HEK293 (cell line): ENCODE measurements at regions not wholly inside any gene's neighbourhood (a gene's known extent, or its start where the extent isn't known, plus 50 kb on each side); places are given as distances from the start of the nearest gene placed in this dataset.

Source experiments
- CTCF ChIA-PET: fragments of 350-600 bp; formaldehyde crosslinking; extraction: SDS; loops from one replicate; lab custom pipeline; 2021; ENCODE audit warnings: antibody characterized with exemption; lab: Yijun Ruan, JAX
- POLR2A ChIA-PET: fragments of 300-600 bp; formaldehyde crosslinking; extraction: SDS; loops from one replicate; lab custom pipeline; 2020; ENCODE audit warnings: antibody characterized with exemption, inconsistent platforms; lab: Yijun Ruan, JAX
- H3K27ac ChIP-seq: fragments of 200-500 bp; sonication (Bioruptor generic); 2 replicates; pipeline ENCODE4 v1.5.1; 2014; ENCODE audit warnings: low read depth, low read length, control low read depth, inconsistent platforms; ENCODE audit errors: extremely low read depth
- H3K36me3 ChIP-seq, 2 experiments: fragments of 200-500 bp in 1 of 2; sonication (Bioruptor generic) in 1 of 2; 1 replicate in 1 of 2; 2 replicates in 1 of 2; pipeline ENCODE4 v1.5.1; 2014 to 2017; ENCODE audit warnings: inconsistent platforms in 2 of 2, low read length in 2 of 2; ENCODE audit not compliant: control insufficient read depth in 2 of 2, insufficient read depth in 1 of 2
- H3K4me1 ChIP-seq: fragments of 200-500 bp; sonication (Bioruptor generic); 2 replicates; pipeline ENCODE4 v1.5.1; 2014; ENCODE audit warnings: mild to moderate bottlenecking, low read length, inconsistent platforms; ENCODE audit not compliant: control insufficient read depth, insufficient read depth
- H3K4me3 ChIP-seq: 2 replicates; pipeline ENCODE4 v1.5.1; 2011; ENCODE audit warnings: low read depth, mild to moderate bottlenecking, control low read depth, low read length, moderate library complexity
- H3K9me3 ChIP-seq: fragments of 200-500 bp; sonication (Bioruptor generic); 2 replicates; pipeline ENCODE4 v1.5.1; 2014; ENCODE audit warnings: low read depth, low read length, inconsistent platforms; ENCODE audit not compliant: control insufficient read depth, insufficient read depth
- BCL11A ChIP-seq: fragments of 450-650 bp; formaldehyde crosslinking; IDR thresholded peaks from 2 replicates; pipeline ENCODE4 v1.5.1; 2016; ENCODE audit warnings: low read depth, missing biosample characterization, missing genetic modification characterization
- REPIN1 ChIP-seq: fragments of 450-650 bp; formaldehyde crosslinking; IDR thresholded peaks from 2 replicates; pipeline ENCODE4 v1.5.1; 2017; ENCODE audit warnings: missing biosample characterization, missing genetic modification characterization, low read depth
- WT1 ChIP-seq: fragments of 450-650 bp; formaldehyde crosslinking; IDR thresholded peaks from 2 replicates; pipeline ENCODE4 v1.5.1; 2016; ENCODE audit warnings: missing biosample characterization, missing genetic modification characterization
- ZNF112 ChIP-seq: fragments of 450-650 bp; formaldehyde crosslinking; IDR thresholded peaks from 2 replicates; pipeline ENCODE4 v1.5.0; 2017; ENCODE audit warnings: missing biosample characterization, missing genetic modification characterization
- ZNF155 ChIP-seq: fragments of 450-650 bp; formaldehyde crosslinking; IDR thresholded peaks from 2 replicates; pipeline ENCODE4 v1.5.1; 2016; ENCODE audit warnings: missing biosample characterization, missing genetic modification characterization
- ZNF211 ChIP-seq: fragments of 450-650 bp; formaldehyde crosslinking; IDR thresholded peaks from 2 replicates; pipeline ENCODE4 v1.5.1; 2016; ENCODE audit warnings: low read depth, missing biosample characterization, missing genetic modification characterization
- ZNF302 ChIP-seq: fragments of 450-650 bp; formaldehyde crosslinking; IDR thresholded peaks from 2 replicates; pipeline ENCODE4 v1.5.1; 2016; ENCODE audit warnings: missing biosample characterization, missing genetic modification characterization, low read depth
- ZNF324 ChIP-seq: fragments of 450-650 bp; formaldehyde crosslinking; IDR thresholded peaks from 2 replicates; pipeline ENCODE4 v1.5.1; 2016; ENCODE audit warnings: missing biosample characterization, missing genetic modification characterization
- ZNF394 ChIP-seq: fragments of 450-650 bp; formaldehyde crosslinking; IDR thresholded peaks from 2 replicates; pipeline ENCODE4 v1.5.1; 2016; ENCODE audit warnings: missing biosample characterization, missing genetic modification characterization, mild to moderate bottlenecking, moderate library complexity, borderline replicate concordance
- ZNF48 ChIP-seq: fragments of 450-650 bp; formaldehyde crosslinking; IDR thresholded peaks from 2 replicates; pipeline ENCODE4 v1.5.1; 2016; ENCODE audit warnings: missing biosample characterization, missing genetic modification characterization
- ZNF560 ChIP-seq: fragments of 450-650 bp; formaldehyde crosslinking; IDR thresholded peaks from 2 replicates; pipeline ENCODE4 v1.5.1; 2017; ENCODE audit warnings: missing biosample characterization, missing genetic modification characterization, borderline replicate concordance
- ZNF670 ChIP-seq: fragments of 450-650 bp; formaldehyde crosslinking; IDR thresholded peaks from 2 replicates; pipeline ENCODE4 v1.5.1; 2016; ENCODE audit warnings: missing biosample characterization, missing genetic modification characterization, low read depth
- ZNF707 ChIP-seq: fragments of 450-650 bp; formaldehyde crosslinking; IDR thresholded peaks from 2 replicates; pipeline ENCODE4 v1.5.1; 2016; ENCODE audit warnings: missing biosample characterization, missing genetic modification characterization
- ZNF777 ChIP-seq: fragments of 450-650 bp; formaldehyde crosslinking; IDR thresholded peaks from 2 replicates; pipeline ENCODE4 v1.5.1; 2017; ENCODE audit warnings: missing biosample characterization, missing genetic modification characterization, borderline replicate concordance
- ZNF843 ChIP-seq: fragments of 450-650 bp; formaldehyde crosslinking; IDR thresholded peaks from 2 replicates; pipeline ENCODE4 v1.5.1; 2016; ENCODE audit warnings: missing biosample characterization, missing genetic modification characterization
- TF ChIP-seq, protein P1 (sequence below): fragments of 450-650 bp; formaldehyde crosslinking; IDR thresholded peaks from 2 replicates; pipeline ENCODE4 v1.5.1; 2017; ENCODE audit warnings: missing biosample characterization, missing genetic modification characterization
- TF ChIP-seq, protein P2 (sequence below): fragments of 450-650 bp; formaldehyde crosslinking; IDR thresholded peaks from 2 replicates; pipeline ENCODE4 v1.5.1; 2016; ENCODE audit warnings: missing biosample characterization, missing genetic modification characterization
- TF ChIP-seq, protein P3 (sequence below): fragments of 450-650 bp; formaldehyde crosslinking; IDR thresholded peaks from 2 replicates; pipeline ENCODE4 v1.5.1; 2016; ENCODE audit warnings: missing biosample characterization, missing genetic modification characterization
- TF ChIP-seq, protein P4 (sequence below): fragments of 450-650 bp; formaldehyde crosslinking; IDR thresholded peaks from 2 replicates; pipeline ENCODE4 v1.5.1; 2016; ENCODE audit warnings: missing biosample characterization, missing genetic modification characterization, borderline replicate concordance

GRCh38 chr1:4071653-4072052 is 171.6 kb upstream of the C1orf174 start:
- Histone ChIP-seq H3K27ac (no peak overlapping the region), H3K36me3 (no peaks in the 10 kb centered on the region), H3K9me3 (no peaks in the 10 kb centered on the region), H3K4me3 (no peak overlapping the region), H3K4me1 (no peaks in the 10 kb centered on the region)
- TF ChIP-seq ZNF670 (no peak), ZNF211 (tag by site-specific recombination) (no peak), ZNF560 (no peak), ZNF302 (tag by site-specific recombination) (no peak), ZNF777 (tag by site-specific recombination) (no peak), ZNF394 (tag by site-specific recombination) (no peak), ZNF112 (no peak), ZNF707 (no peak), WT1 (tag by site-specific recombination) (no peak), ZNF324 (no peak), REPIN1 (tag by site-specific recombination) (no peak), ZNF843 (tag by site-specific recombination) (no peak), BCL11A (tag by site-specific recombination) (no peak), ZNF48 (tag by site-specific recombination) (no peak), ZNF155 (tag by site-specific recombination) (no peak)
- TF ChIP-seq, protein P1, sequence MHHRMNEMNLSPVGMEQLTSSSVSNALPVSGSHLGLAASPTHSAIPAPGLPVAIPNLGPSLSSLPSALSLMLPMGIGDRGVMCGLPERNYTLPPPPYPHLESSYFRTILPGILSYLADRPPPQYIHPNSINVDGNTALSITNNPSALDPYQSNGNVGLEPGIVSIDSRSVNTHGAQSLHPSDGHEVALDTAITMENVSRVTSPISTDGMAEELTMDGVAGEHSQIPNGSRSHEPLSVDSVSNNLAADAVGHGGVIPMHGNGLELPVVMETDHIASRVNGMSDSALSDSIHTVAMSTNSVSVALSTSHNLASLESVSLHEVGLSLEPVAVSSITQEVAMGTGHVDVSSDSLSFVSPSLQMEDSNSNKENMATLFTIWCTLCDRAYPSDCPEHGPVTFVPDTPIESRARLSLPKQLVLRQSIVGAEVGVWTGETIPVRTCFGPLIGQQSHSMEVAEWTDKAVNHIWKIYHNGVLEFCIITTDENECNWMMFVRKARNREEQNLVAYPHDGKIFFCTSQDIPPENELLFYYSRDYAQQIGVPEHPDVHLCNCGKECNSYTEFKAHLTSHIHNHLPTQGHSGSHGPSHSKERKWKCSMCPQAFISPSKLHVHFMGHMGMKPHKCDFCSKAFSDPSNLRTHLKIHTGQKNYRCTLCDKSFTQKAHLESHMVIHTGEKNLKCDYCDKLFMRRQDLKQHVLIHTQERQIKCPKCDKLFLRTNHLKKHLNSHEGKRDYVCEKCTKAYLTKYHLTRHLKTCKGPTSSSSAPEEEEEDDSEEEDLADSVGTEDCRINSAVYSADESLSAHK, result no peak
- TF ChIP-seq, protein P2, sequence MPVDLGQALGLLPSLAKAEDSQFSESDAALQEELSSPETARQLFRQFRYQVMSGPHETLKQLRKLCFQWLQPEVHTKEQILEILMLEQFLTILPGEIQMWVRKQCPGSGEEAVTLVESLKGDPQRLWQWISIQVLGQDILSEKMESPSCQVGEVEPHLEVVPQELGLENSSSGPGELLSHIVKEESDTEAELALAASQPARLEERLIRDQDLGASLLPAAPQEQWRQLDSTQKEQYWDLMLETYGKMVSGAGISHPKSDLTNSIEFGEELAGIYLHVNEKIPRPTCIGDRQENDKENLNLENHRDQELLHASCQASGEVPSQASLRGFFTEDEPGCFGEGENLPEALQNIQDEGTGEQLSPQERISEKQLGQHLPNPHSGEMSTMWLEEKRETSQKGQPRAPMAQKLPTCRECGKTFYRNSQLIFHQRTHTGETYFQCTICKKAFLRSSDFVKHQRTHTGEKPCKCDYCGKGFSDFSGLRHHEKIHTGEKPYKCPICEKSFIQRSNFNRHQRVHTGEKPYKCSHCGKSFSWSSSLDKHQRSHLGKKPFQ (tag by site-specific recombination), result no peak
- TF ChIP-seq, protein P3, sequence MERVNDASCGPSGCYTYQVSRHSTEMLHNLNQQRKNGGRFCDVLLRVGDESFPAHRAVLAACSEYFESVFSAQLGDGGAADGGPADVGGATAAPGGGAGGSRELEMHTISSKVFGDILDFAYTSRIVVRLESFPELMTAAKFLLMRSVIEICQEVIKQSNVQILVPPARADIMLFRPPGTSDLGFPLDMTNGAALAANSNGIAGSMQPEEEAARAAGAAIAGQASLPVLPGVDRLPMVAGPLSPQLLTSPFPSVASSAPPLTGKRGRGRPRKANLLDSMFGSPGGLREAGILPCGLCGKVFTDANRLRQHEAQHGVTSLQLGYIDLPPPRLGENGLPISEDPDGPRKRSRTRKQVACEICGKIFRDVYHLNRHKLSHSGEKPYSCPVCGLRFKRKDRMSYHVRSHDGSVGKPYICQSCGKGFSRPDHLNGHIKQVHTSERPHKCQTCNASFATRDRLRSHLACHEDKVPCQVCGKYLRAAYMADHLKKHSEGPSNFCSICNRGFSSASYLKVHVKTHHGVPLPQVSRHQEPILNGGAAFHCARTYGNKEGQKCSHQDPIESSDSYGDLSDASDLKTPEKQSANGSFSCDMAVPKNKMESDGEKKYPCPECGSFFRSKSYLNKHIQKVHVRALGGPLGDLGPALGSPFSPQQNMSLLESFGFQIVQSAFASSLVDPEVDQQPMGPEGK (tag by site-specific recombination), result no peak
- TF ChIP-seq, protein P4, sequence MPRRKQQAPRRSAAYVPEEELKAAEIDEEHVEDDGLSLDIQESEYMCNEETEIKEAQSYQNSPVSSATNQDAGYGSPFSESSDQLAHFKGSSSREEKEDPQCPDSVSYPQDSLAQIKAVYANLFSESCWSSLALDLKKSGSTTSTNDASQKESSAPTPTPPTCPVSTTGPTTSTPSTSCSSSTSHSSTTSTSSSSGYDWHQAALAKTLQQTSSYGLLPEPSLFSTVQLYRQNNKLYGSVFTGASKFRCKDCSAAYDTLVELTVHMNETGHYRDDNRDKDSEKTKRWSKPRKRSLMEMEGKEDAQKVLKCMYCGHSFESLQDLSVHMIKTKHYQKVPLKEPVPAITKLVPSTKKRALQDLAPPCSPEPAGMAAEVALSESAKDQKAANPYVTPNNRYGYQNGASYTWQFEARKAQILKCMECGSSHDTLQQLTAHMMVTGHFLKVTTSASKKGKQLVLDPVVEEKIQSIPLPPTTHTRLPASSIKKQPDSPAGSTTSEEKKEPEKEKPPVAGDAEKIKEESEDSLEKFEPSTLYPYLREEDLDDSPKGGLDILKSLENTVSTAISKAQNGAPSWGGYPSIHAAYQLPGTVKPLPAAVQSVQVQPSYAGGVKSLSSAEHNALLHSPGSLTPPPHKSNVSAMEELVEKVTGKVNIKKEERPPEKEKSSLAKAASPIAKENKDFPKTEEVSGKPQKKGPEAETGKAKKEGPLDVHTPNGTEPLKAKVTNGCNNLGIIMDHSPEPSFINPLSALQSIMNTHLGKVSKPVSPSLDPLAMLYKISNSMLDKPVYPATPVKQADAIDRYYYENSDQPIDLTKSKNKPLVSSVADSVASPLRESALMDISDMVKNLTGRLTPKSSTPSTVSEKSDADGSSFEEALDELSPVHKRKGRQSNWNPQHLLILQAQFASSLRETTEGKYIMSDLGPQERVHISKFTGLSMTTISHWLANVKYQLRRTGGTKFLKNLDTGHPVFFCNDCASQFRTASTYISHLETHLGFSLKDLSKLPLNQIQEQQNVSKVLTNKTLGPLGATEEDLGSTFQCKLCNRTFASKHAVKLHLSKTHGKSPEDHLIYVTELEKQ (tag by site-specific recombination), result no peak
- ChIA-PET POLR2A (no interaction called here), CTCF (no interaction called here)
